Hippocampal formation (tissue), 2 donors: ENCODE measurements at regions not wholly inside any gene's neighbourhood (a gene's known extent, or its start where the extent isn't known, plus 50 kb on each side); places are given as distances from the start of the nearest gene placed in this dataset.

Experiments used
- DNase-seq, 2 donors: peaks; one replicate each; lab custom pipeline; 2025; lab: John Stamatoyannopoulos, UW

DNA sequence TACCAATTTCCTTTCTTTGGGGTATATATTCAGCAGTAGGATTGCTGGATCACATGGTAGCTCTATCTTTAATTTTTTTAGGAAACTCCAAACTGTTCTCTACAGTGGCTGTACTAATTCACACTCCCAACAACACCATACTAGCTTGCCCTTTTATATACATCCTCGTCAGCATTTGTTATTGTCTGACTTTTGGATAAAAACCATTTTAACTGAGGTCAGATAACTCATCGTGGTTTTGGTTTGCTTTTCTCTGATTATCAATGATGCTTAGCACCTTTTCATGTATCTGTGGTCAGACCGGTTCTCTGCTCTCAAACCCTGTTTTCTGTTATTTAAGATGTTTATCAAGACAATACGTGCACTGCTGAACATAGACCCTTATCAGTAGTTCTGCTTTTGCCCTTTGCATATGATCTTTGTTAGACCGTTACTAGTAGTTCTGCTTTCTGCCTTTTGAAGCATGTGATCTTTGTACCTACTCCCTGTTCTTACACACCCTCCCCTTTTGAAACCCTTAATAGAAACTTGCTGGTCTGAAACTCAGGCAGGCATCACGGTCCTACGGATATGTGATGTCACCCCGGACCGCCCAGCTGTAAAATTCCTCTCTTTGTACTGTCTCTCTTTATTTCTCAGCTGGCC is 474.3 kb downstream of the RSL24D1 start:
- DNase-seq, result no peak

DNA sequence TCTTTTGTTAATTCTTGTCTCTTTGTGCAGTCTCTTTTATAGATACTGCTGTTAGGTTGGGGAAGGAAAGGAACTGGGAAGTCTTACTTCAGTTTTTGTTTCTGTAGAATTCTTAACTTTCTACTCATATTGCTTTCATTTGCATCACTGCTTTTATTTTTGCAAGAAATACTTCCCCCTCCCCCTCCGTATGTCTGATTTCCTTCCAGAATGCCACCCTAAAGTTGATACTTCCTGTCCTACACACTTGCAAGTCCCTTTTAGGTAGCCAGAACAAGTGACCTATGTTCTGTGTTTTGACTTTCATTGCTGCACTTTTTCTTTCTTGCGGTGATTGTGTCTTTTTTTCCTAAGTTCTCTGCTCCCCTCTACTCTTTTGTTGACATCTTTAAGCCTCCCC is 477.4 kb downstream of the RSL24D1 start:
- DNase-seq, result no peak

DNA sequence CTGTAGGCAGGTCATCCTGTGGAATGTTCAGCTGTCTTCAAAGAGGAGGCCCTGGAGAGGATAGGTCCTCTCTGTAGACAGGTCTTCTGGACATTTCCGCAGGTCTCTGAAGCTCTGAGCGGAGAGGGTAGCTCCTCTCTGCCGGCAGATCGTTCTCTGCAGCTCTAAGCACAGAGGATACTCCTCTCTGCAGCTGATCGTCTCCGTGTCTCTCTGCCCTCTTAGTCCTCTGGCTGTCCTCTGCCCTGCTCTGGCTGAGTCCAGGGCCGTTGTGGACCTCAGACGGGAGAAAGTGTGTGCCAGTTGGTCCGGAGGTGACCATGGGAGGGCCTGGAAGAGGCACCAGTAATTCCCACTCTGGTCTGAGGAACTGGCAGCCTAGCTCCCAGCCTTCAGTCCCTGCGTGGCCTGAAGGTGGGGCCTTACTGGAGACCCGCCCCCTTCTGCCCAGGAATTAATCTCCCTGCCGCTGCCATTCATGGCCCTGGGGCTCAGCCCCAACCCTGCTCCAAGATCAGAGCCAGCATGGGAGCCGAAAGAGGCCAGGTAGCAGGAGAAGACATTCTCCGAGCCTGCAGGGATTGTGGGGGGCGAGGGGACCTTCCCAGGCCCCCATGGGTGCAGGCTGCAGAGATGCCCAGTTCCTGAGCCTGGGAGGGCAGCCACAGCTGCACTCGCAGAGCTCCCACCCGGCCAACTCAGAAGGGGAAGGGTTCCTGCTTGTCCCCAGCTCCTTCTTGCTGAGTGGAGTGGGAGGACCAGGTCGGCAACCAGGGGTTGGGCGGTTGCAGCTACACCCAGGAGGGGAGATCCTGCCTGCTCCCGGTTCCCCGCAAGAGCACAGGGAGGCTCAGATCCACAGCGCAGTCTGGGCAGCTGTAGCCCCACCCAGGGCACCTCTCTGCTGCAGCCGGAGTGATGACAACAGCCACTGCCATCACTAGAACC is 488.7 kb downstream of the RSL24D1 start:
- no peak for DNase-seq

DNA sequence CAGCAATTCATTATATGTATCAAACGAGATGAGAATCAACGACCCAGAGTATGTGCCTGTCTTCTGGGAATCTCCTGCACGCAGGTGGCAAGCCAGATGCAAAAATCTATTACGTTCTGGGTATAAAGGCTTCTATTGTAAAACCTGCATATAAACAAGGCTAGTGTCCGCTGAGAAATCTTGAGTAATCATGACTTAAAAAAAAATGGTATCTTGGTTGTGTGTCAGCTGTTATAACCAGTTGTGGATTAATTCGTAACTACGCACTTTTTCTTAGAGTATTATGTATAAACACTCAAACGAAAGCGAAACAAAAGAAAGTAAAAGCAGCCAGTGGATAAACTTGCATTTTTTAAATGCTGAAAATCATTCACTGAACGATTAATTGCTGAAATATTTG is 509.1 kb downstream of the RSL24D1 start:
- no peak for DNase-seq
